Right cardiac atrium (tissue), 5 donors: ENCODE measurements at regions not wholly inside any gene's neighbourhood (a gene's known extent, or its start where the extent isn't known, plus 50 kb on each side); places are given as distances from the start of the nearest gene placed in this dataset.
"Not testable (repeated sequence)": the region's sequence is repeated elsewhere in the genome, so short reads cannot be mapped to it uniquely, and the experiment has no call there.

Experiments
- ATAC-seq, 2 donors: fragments of 200-7000 bp; cut with Tn5 transposase; one replicate each; pipeline versions ENCODE4 v1.8.0 to v1.9.1; 2020; ENCODE audit warnings: moderate library complexity in 2 of 2, mild to moderate bottlenecking in 1 of 2
- DNase-seq, 3 donors: peaks; one replicate each; pipeline ENCODE4 v3.0.0-alpha.2; 2020
- H3K27ac ChIP-seq: one replicate; pipeline ENCODE4 v1.5.1; 2013; ENCODE audit warnings: mild to moderate bottlenecking, low read length, control low read depth, moderate library complexity
- H3K27me3 ChIP-seq: one replicate; pipeline ENCODE4 v1.6.1; 2013; ENCODE audit not compliant: control insufficient read depth, insufficient read depth
- H3K4me1 ChIP-seq: one replicate; pipeline ENCODE4 v1.6.1; 2013; ENCODE audit warnings: low read length; ENCODE audit not compliant: control insufficient read depth, insufficient read depth
- H3K4me3 ChIP-seq: one replicate; pipeline ENCODE4 v1.5.1; 2013; ENCODE audit warnings: low read length, control low read depth
- H3K9me3 ChIP-seq: one replicate; pipeline ENCODE4 v1.6.1; 2013; ENCODE audit warnings: low read length; ENCODE audit not compliant: control insufficient read depth
- WGBS: extraction: QIAGEN DNeasy Blood & Tissue Kit; methylation state at CpG from one replicate; pipeline ENCODE4 v1.1.7; 2013; 5-methylcytosine and 5-hydroxymethylcytosine counted together
- intact Hi-C, 4 donors: fragments of 100-400 bp; cut with DNase I; formaldehyde crosslinking; loops; one replicate each; pipeline versions ENCODE4 v1.11.0 to v1.14.0; 2022 to 2023
- donor health status: healthy with polysubstance abuse.
- donor health status: DM: no; HTN: yes; CAD: no.
- donor health status: DM: no; HTN: no; CAD: no.
- donor health status: DM: no; HTN: yes; CAD: no; lungs with severe emphysema.
- donor health status: DM: yes; HTN: yes; CAD: no.

- intact Hi-C loops, H3K4me1 ChIP-seq, H3K4me3 ChIP-seq, H3K9me3 ChIP-seq, H3K27me3 ChIP-seq, H3K27ac ChIP-seq, DNase-seq, ATAC-seq: not testable (repeated sequence)
- 0% methylated on average over 1 of the region's 13 CpGs for WGBS
These were observed 220.0 kb upstream of the NOTCH2NLA start for GRCh38 chr1:146448877-146449246.

DNA sequence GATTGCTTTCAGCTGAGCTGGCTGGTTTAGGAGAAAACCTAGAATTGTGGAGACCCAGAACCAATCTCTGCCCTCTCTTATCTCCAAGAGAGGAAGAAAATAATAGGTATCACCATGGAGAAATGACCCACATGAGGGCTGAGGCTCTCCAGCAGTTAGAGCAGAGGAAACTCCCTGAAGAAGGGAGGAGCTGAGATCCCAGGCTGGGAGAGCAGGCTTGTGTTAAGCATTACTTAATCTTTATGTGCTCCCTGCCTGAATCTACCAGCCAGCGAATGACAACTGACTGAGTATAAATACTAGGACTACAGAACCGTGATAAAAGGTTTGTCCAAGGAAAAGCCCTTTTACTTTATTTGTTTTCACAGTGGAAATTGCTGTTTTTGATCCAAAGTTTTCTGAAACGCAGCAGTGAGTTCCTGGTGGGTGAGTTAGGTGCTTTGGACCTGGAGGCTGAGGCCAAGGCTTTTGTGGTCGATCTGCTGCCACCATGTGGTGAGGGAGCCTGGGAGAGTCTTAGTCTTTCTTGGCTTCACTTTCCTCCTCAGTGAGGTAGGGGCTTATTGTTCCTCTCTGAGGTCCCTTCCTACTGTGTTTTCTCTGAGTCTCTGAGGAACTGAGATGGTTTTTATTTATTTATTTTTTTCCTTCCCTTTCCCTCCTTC lies 219.5 kb upstream of the NOTCH2NLA start:
- H3K27ac ChIP-seq, H3K27me3 ChIP-seq, ATAC-seq, H3K4me3 ChIP-seq, H3K4me1 ChIP-seq, H3K9me3 ChIP-seq, intact Hi-C loops: not testable (repeated sequence)
- WGBS = 26% methylated on average over 3 of the region's 4 CpGs
- peak; percentile 51 to 77 (median 73) for DNase-seq

DNA sequence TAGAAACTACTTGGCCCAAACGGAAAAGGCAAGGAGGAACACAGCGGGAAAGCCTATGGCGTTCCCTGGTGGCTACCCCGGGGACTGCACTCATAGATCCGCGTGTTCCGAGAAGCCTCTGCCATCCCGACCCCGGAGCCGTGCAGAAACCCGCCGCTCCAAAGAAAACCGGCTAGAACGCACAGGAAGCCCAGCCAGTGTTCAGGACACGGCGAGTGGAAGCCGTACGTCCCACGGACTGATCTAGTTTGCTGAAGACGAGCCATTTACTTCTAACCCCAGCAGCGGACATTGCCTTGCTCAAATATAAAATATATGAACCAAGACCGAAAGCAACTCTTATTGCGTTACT lies 215.0 kb upstream of the NOTCH2NLA start:
- H3K4me3 ChIP-seq, H3K9me3 ChIP-seq, H3K27ac ChIP-seq, intact Hi-C loops, ATAC-seq, H3K27me3 ChIP-seq, H3K4me1 ChIP-seq: not testable (repeated sequence)
- WGBS = under 1% methylated on average over 18 of the region's 23 CpGs
- peak; percentile 22 to 62 (median 49) for DNase-seq

- 47% methylated on average over 15 of the region's 29 CpGs for WGBS
- H3K4me3 ChIP-seq, H3K27ac ChIP-seq, H3K9me3 ChIP-seq, ATAC-seq, H3K4me1 ChIP-seq, H3K27me3 ChIP-seq, intact Hi-C loops: not testable (repeated sequence)
- DNase-seq = peak in 2 of 3 donors; percentile 15 to 16
These were observed 214.5 kb upstream of the NOTCH2NLA start for GRCh38 chr1:146443088-146443870.

- H3K4me1 ChIP-seq, H3K9me3 ChIP-seq, H3K27me3 ChIP-seq, ATAC-seq, DNase-seq, H3K27ac ChIP-seq, intact Hi-C loops, H3K4me3 ChIP-seq: not testable (repeated sequence)
- WGBS = 59% methylated on average over 3 of the region's 6 CpGs
These were observed 209.7 kb upstream of the NOTCH2NLA start for GRCh38 chr1:146438543-146438942.

DNA sequence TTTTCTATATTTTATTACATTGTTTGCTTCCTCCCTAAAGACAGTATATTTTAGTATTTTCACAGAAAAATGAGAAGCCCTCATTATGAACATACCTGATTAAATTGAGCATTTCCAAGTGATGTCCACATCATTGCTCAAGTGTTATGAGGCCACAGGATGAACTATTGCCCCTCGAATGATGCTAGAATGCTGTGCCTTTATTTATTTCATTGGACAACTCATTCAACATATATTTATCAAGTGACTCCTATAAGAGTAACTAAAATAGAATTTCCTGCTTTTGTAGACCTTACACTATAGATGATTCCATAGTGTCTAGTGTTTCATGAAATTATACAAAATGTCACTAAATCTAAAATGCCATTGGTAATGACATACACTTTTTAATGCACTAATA lies 187.8 kb upstream of the NOTCH2NLA start:
- DNase-seq, intact Hi-C loops, H3K9me3 ChIP-seq, H3K4me1 ChIP-seq, H3K27me3 ChIP-seq, H3K27ac ChIP-seq, H3K4me3 ChIP-seq, ATAC-seq: not testable (repeated sequence)
- WGBS = 90% methylated on average over 1 of the region's 1 CpG

- H3K4me3 ChIP-seq, intact Hi-C loops, H3K27ac ChIP-seq, H3K27me3 ChIP-seq, H3K9me3 ChIP-seq, ATAC-seq, DNase-seq, H3K4me1 ChIP-seq: not testable (repeated sequence)
- WGBS = 87% methylated on average over 5 of the region's 7 CpGs
These were observed 186.2 kb upstream of the NOTCH2NLA start for GRCh38 chr1:146415017-146415416.

DNA sequence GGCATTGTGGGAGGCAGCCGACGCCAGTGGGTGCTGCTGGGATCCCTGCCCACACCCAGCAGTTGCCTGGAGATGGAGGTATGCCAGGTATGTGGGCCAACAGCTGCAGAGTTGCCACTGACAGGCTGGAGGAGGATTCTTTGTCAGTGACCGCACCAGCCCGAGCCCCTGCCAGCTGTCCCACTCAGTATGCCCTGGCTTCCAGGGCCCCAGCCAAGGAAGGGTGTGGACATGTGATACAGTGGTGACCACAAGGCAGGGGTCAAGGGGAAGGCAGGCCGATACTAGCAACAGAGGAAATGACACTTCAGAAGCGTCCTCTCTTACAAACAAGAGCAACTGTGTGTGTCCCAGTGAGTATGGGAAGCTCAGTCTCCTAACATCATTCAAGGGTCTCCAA lies 185.1 kb upstream of the NOTCH2NLA start:
- ATAC-seq, H3K9me3 ChIP-seq, intact Hi-C loops, H3K27ac ChIP-seq, H3K4me3 ChIP-seq, H3K4me1 ChIP-seq, H3K27me3 ChIP-seq: not testable (repeated sequence)
- 14% methylated on average over 4 of the region's 6 CpGs for WGBS
- DNase-seq = peak; percentile 42 to 69 (median 65)

DNA sequence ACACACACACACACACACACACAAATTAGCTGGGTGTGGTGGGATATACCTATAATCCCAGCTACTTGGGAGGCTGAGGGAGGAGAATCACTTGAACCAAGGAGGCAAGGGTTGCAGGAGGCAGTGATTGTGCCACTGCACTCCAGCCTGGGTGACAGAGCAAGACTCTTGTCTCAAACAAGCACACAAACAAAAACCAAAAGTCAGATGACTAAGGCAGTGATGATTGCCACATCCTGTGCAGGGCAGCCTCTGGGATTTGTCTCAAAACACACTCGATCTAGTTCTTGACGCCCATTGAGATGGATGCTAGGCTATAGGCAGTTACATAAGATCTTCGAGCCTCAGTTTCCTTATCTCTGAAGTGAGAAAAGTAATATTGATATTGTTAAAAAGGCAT lies 183.1 kb upstream of the NOTCH2NLA start:
- H3K4me1 ChIP-seq, ATAC-seq, H3K4me3 ChIP-seq, intact Hi-C loops, H3K27ac ChIP-seq, H3K27me3 ChIP-seq, H3K9me3 ChIP-seq: not testable (repeated sequence)
- 29% methylated on average over 1 of the region's 3 CpGs for WGBS
- DNase-seq = peak in 1 of 3 donors; percentile 1

DNA sequence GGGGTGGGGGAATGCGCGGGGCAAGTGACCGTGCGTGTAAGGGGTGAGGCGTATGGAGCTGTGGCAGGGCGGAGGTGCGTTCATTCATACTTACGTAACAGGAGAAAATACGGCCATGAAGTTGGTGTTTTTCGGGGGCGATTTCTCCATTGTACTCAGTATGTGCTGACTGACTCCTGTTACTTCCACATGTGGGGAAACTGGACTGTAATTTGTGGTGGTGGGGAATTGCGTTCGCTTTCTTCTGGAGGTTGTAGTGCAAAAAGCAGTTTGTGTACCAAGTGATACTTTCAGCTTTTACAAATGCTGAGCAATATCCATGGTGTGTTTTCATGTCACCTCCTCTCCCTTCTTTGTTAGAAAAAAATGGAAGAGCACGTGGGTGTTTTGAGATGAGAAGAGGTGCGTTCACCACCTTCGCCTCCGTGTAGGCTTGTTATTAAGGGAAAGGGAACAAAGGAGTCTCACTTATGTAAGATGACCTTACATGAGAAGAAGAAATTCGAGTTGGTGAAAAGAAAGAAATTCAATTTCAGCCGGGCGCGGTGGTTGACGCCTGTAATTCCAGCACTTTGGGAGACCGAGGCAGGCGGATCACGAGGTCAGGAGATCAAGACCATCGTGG lies 181.1 kb upstream of the NOTCH2NLA start:
- H3K9me3 ChIP-seq, H3K4me3 ChIP-seq, intact Hi-C loops, H3K4me1 ChIP-seq, H3K27me3 ChIP-seq: not testable (repeated sequence)
- 21% methylated on average over 26 of the region's 26 CpGs for WGBS
- DNase-seq (peak; percentile 13 to 48 (median 26)), ATAC-seq (peak; percentile 94)
- H3K27ac ChIP-seq = peak overlapping the region; percentile 85

DNA sequence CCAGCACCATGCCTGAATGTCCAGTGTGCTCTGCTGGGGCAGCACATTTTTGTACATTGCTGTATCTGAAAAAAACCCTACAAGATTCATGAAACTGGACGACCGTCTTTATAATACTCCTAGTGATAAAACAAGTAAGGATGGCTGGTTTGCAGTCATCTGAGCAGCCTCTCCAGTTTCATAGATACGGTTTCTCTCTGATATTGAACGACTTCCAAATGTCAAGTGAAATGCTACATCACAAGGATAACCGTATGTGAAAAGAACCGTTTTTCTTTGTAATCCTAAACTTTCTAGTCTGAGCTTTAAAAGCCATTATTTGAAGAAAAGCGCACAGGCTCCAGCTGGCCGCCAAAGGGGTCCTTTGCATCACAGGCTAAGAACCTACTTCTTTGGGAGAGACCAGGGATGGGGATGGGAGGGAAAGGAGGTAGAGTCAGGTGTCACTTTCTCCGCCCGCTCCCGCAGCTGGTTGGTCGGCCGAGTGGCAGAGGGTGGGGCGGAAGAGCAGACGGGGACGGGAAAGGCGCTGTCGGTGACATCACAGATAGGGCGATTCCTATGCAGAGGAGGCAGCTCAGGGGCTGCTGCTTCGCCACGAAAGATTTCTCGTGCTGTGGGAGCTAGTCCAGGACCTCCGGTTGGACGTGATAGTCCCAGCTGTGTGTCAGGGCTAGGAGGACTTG lies 180.4 kb upstream of the NOTCH2NLA start:
- ATAC-seq (peak; percentile 91 to 99), DNase-seq (peak; percentile 18 to 74 (median 73))
- WGBS = 15% methylated on average over 13 of the region's 24 CpGs
- H3K27ac ChIP-seq, H3K27me3 ChIP-seq, H3K9me3 ChIP-seq, H3K4me1 ChIP-seq, intact Hi-C loops, H3K4me3 ChIP-seq: not testable (repeated sequence)
